Testis (tissue), 2 donors: ENCODE measurements at regions not wholly inside any gene's neighbourhood (a gene's known extent, or its start where the extent isn't known, plus 50 kb on each side); places are given as distances from the start of the nearest gene placed in this dataset.

Experiments
- CTCF ChIP-seq, 3 experiments: fragments of 450-650 bp in 2 of 3; fragments of 200-600 bp in 1 of 3; sonication (generic) in 1 of 3; IDR thresholded peaks; one replicate each; pipeline ENCODE4 v1.5.1; 2016 to 2019; ENCODE audit warnings: antibody characterized with exemption in 3 of 3, mild to moderate bottlenecking in 2 of 3, moderate library complexity in 1 of 3
- POLR2A ChIP-seq: fragments of 450-650 bp; IDR thresholded peaks from one replicate; pipeline ENCODE4 v1.6.1; 2017; ENCODE audit warnings: antibody characterized with exemption, mild to moderate bottlenecking, moderate library complexity

DNA sequence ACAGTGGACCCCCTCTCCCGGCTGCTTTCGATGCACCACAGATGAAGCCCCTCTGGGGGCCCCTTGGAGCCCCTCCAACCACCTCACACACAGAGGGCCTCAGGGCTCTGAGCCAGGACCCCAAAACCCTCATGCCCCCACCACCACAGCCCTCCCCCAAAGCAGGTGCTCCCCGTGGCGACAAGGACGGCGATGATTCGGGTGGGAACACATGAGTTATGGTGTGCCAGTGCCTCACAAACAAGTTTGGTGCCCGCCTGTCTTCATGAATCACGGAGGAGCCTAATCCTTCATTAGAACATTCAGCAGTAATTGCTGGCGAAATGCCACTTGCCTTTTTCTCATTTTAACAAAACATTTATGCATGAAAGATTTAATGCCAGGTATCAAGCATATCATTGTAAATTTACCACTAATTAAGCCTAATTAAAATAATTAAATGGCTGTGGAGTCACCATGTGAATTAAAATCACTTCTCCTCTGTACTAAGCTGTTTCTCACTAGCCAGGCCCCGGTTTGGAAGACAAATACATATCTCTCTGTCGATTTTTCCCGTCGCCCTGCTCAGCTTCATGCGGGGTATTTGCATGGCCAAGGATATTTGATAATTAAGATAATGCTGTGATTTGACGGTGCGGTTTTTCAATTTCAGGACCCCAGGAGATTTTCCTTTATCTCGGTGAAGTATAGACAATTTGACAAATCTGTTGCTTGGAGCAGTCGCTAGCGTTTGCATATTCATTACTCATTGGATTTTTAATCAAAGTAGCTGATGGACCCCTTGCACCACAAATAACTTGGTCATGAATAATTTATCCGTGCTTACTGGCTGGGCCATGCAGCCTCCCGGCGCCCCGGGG lies 157.0 kb downstream of the TLE3 start:
- TF ChIP-seq POLR2A (no peak), CTCF (IDR thresholded peaks at IDR 0.05) (no peak)
